ENCODE measurements at regions not wholly inside any gene's neighbourhood (a gene's known extent, or its start where the extent isn't known, plus 50 kb on each side); places are given as distances from the start of the nearest gene placed in this dataset.

DNA sequence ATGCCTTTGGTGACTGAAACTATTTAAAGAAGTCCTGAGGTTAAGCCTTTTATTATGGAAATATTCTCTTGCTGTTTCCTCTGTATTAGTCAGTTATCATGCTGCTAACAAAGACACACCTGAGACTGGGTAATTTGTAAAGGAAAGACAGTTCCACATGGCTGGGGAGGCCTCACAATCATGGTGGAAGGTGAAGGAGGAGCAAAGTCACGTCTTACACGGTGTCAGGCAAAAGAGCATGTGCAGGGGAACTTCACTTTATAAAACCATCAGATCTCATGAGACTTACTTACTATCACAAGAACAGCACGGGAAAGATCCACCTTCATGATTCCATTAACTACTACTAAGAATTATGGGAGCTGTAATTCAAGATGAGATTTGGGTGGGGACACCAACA, 121.2 kb upstream of the GPR26 start:
- H3K4me1 ChIP-seq: no peaks in the 10 kb centered on the region
- no peak overlapping the region for H3K4me3 ChIP-seq
- no peaks in the 10 kb centered on the region for H3K36me3 ChIP-seq
- no peaks in the 10 kb centered on the region for H3K9me3 ChIP-seq
- DNase-seq (ENCODE audit: extremely low spot score in 2 of 2): no peak
- intact Hi-C loops (cut with DNase I): no loop called here
- H3K27me3 ChIP-seq: no peaks in the 10 kb centered on the region
- no peak for TF ChIP-seq POLR2A (IDR thresholded peaks at IDR 0.05)
- no peak for TF ChIP-seq POLR2AphosphoS5 (IDR thresholded peaks at IDR 0.05; ENCODE audit: insufficient read depth in 1 of 2, low read depth in 1 of 2)
- no peak for TF ChIP-seq CTCF (IDR thresholded peaks at IDR 0.05)
- no peak overlapping the region for H3K27ac ChIP-seq

GRCh38 chr10:123548770-123549169, 117.4 kb upstream of the GPR26 start:
- Histone ChIP-seq H3K4me3 (no peak overlapping the region), H3K4me1 (no peaks in the 10 kb centered on the region), H3K27ac (no peak overlapping the region), H3K27me3 (no peaks in the 10 kb centered on the region), H3K9me3 (no peaks in the 10 kb centered on the region), H3K36me3 (no peaks in the 10 kb centered on the region)
- no peak for TF ChIP-seq CTCF (IDR thresholded peaks at IDR 0.05)
- TF ChIP-seq POLR2AphosphoS5 (IDR thresholded peaks at IDR 0.05; ENCODE audit: insufficient read depth in 1 of 2, low read depth in 1 of 2): no peak
- TF ChIP-seq POLR2A (IDR thresholded peaks at IDR 0.05): no peak
- intact Hi-C loops (cut with DNase I): no loop called here
- peak in 1 of 2 donors; percentile 70 for DNase-seq (ENCODE audit: extremely low spot score in 2 of 2)

- no peaks in the 10 kb centered on the region for H3K4me1 ChIP-seq
- H3K9me3 ChIP-seq: no peaks in the 10 kb centered on the region
- no peaks in the 10 kb centered on the region for H3K27me3 ChIP-seq
- no peak for TF ChIP-seq POLR2A (IDR thresholded peaks at IDR 0.05)
- TF ChIP-seq POLR2AphosphoS5 (IDR thresholded peaks at IDR 0.05; ENCODE audit: insufficient read depth in 1 of 2, low read depth in 1 of 2): no peak
- TF ChIP-seq CTCF (IDR thresholded peaks at IDR 0.05): no peak
- H3K4me3 ChIP-seq: no peak overlapping the region
- intact Hi-C loops (cut with DNase I): no loop called here
- H3K27ac ChIP-seq: no peak overlapping the region
- peak in 1 of 2 donors; percentile 78 for DNase-seq (ENCODE audit: extremely low spot score in 2 of 2)
- no peaks in the 10 kb centered on the region for H3K36me3 ChIP-seq
These were observed 116.2 kb upstream of the GPR26 start for GRCh38 chr10:123549761-123550454.

GRCh38 chr10:123550675-123551096, 115.5 kb upstream of the GPR26 start:
- H3K27ac ChIP-seq: no peak overlapping the region
- no peaks in the 10 kb centered on the region for H3K27me3 ChIP-seq
- DNase-seq (ENCODE audit: extremely low spot score in 2 of 2): peak; percentile 70 to 85
- intact Hi-C loops (cut with DNase I): no loop called here
- H3K9me3 ChIP-seq: no peaks in the 10 kb centered on the region
- no peak overlapping the region for H3K4me3 ChIP-seq
- H3K4me1 ChIP-seq: no peaks in the 10 kb centered on the region
- TF ChIP-seq CTCF (IDR thresholded peaks at IDR 0.05) (no peak), POLR2A (IDR thresholded peaks at IDR 0.05) (no peak), POLR2AphosphoS5 (IDR thresholded peaks at IDR 0.05; ENCODE audit: insufficient read depth in 1 of 2, low read depth in 1 of 2) (no peak)
- H3K36me3 ChIP-seq: no peaks in the 10 kb centered on the region

- no peak overlapping the region for H3K27ac ChIP-seq
- H3K36me3 ChIP-seq: no peaks in the 10 kb centered on the region
- no peak overlapping the region for H3K4me3 ChIP-seq
- DNase-seq (ENCODE audit: extremely low spot score in 2 of 2): peak; percentile 32 to 90
- intact Hi-C loops (cut with DNase I): no loop called here
- no peaks in the 10 kb centered on the region for H3K27me3 ChIP-seq
- TF ChIP-seq POLR2A (IDR thresholded peaks at IDR 0.05) (no peak), POLR2AphosphoS5 (IDR thresholded peaks at IDR 0.05; ENCODE audit: insufficient read depth in 1 of 2, low read depth in 1 of 2) (no peak), CTCF (IDR thresholded peaks at IDR 0.05) (no peak)
- H3K4me1 ChIP-seq: no peaks in the 10 kb centered on the region
- H3K9me3 ChIP-seq: no peaks in the 10 kb centered on the region
These were observed 114.9 kb upstream of the GPR26 start for GRCh38 chr10:123551259-123551658.

Measured in vagina (tissue), 2 donors.